Subcutaneous abdominal adipose tissue (tissue), 5 donors: ENCODE measurements at regions not wholly inside any gene's neighbourhood (a gene's known extent, or its start where the extent isn't known, plus 50 kb on each side); places are given as distances from the start of the nearest gene placed in this dataset.
"Not testable (repeated sequence)": the region's sequence is repeated elsewhere in the genome, so short reads cannot be mapped to it uniquely, and the experiment has no call there.

Experiments used
- H3K27ac ChIP-seq: one replicate; pipeline ENCODE4 v1.7.0; 2013; ENCODE audit warnings: low read depth, mild to moderate bottlenecking, inconsistent platforms, low read length, moderate library complexity
- H3K27me3 ChIP-seq, 5 donors: one replicate each; pipeline ENCODE4 v1.7.0; 2013; ENCODE audit warnings: low read length in 5 of 5, inconsistent platforms in 1 of 5; ENCODE audit not compliant: control insufficient read depth in 5 of 5, insufficient read depth in 4 of 5
- H3K36me3 ChIP-seq, 5 donors: one replicate each; pipeline ENCODE4 v1.7.0; 2013; ENCODE audit warnings: low read length in 5 of 5; ENCODE audit not compliant: control insufficient read depth in 5 of 5, insufficient read depth in 5 of 5
- H3K4me1 ChIP-seq, 5 donors: one replicate each; pipeline ENCODE4 v1.7.0; 2013; ENCODE audit warnings: low read length in 5 of 5, mild to moderate bottlenecking in 3 of 5, moderate library complexity in 1 of 5; ENCODE audit not compliant: control insufficient read depth in 5 of 5, insufficient read depth in 5 of 5
- H3K4me3 ChIP-seq, 5 donors: one replicate each; pipeline ENCODE4 v1.7.0; 2013; ENCODE audit warnings: low read length in 5 of 5, low read depth in 1 of 5
- H3K9ac ChIP-seq, 5 donors: one replicate each; pipeline ENCODE4 v1.7.0; 2013; ENCODE audit warnings: low read length in 5 of 5, mild to moderate bottlenecking in 4 of 5, moderate library complexity in 3 of 5
- H3K9me3 ChIP-seq, 5 donors: one replicate each; pipeline ENCODE4 v1.7.0; 2013; ENCODE audit warnings: low read length in 5 of 5; ENCODE audit not compliant: control insufficient read depth in 5 of 5
- donor health status: healthy.
- donor health status: healthy.
- donor health status: healthy.
- donor health status: healthy.
- donor health status: healthy.

DNA sequence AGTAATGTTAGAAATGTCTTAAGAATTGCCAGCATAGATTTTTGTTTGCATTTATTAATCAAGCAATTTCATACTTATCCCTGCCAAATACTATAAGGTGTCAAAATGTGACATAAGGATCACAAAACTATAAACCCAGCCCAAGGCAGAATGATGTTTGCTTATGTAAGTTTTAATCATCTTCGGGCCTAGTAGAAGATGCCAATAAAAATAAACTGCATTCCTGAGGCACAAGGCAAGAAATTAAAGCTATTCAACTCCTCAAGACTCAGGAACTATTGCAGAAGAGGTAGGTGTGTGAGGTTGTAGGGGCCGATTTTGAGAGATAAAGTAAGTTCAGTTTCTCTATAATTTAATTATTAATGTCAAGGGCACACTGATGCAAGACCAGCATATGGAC is 189.4 kb upstream of the AHR start:
- no peaks in the 10 kb centered on the region for H3K9me3 ChIP-seq
- no peak overlapping the region for H3K27ac ChIP-seq
- no peaks in the 10 kb centered on the region for H3K27me3 ChIP-seq
- H3K36me3 ChIP-seq = no peaks in the 10 kb centered on the region
- no peaks in the 10 kb centered on the region for H3K4me1 ChIP-seq
- no peak overlapping the region for H3K4me3 ChIP-seq
- no peak overlapping the region for H3K9ac ChIP-seq

DNA sequence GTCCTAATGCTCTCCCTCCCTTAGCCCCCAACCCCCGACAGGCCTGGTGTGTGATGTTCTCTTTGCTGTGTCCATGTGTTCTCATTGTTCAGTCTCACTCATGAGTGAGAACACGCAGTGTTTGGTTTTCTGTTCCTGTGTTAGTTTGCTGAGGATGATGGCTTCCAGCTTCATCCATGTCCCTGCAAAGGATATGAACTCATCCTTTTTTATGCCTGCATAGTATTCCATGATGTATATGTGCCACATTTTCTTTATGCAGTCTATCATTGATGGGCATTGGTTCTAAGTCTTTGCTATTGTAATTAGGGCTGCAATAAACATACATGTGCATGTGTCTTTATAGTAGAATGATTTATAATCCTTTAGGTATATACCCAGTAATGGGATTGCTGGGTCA is 184.7 kb upstream of the AHR start:
- H3K27me3 ChIP-seq = not testable (repeated sequence)

DNA sequence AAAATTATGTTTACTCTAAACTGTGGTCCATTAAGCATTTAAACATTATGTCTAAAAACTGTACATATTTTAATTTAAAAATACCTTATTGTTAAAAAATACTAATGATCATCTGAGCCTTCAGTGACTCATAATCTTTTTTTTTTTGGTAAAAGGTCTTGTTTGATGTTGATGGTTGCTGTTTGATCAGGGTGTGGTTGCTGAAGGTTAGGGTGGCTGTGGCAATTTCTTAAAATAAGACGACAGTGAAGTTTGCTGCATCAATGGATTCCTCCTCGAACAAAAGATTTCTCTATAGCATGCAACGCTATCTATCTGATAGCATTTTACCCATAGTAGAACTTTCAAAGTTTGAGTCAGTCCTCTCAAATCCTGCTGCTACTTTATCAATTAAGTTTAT is 180.0 kb upstream of the AHR start:
- no peak overlapping the region for H3K9ac ChIP-seq
- no peaks in the 10 kb centered on the region for H3K4me1 ChIP-seq

More for the DNA sequence above, 184.7 kb upstream of the AHR start:
- not testable (repeated sequence) for H3K27ac ChIP-seq, H3K36me3 ChIP-seq, H3K9ac ChIP-seq, H3K4me3 ChIP-seq, H3K4me1 ChIP-seq, H3K9me3 ChIP-seq

DNA sequence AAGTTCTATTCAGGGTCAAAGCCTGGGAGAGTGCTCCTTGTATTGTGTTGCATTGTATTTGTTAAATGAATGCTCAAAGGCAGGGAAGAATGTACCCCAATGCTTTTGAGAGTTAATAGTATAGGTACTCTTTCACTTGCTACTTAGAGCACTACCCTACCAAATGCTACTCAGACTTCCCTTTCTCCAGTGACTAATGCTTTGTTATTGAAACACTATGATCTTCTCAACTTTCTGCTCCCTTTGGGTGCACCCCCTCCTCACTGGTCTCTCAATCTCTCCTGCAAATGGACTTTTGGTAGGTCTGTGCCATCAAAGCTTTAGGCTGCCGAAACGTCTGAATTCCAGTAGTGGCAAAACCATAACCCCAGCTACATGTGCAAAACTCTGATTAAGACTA is 177.7 kb upstream of the AHR start:
- Histone ChIP-seq H3K4me3 (no peak overlapping the region), H3K9ac (no peak overlapping the region), H3K27ac (no peak overlapping the region), H3K4me1 (no peaks in the 10 kb centered on the region), H3K9me3 (no peaks in the 10 kb centered on the region), H3K27me3 (no peaks in the 10 kb centered on the region), H3K36me3 (no peaks in the 10 kb centered on the region)

More for the DNA sequence above, 180.0 kb upstream of the AHR start:
- Histone ChIP-seq H3K4me3 (no peak overlapping the region), H3K27ac (no peak overlapping the region), H3K9me3 (no peaks in the 10 kb centered on the region), H3K27me3 (no peaks in the 10 kb centered on the region), H3K36me3 (no peaks in the 10 kb centered on the region)

DNA sequence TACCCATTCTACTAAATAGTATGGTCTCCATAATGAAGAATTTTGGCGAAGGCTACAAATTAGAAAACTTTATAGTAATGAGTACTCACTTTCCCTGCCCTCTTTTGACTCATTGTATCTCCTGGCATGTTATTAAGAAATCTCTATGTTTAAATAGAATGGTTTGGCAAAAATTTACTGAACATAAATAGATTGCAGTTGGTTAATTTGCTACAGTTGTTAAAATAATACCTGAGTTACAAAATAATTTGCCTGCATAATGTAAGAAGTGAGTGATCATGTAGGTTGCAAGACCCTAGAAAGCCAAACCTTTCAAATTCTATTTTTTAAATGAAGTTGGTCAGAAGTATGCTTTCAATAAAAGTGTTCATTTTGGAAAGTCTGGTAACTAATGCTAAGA is 176.8 kb upstream of the AHR start:
- no peak overlapping the region for H3K27ac ChIP-seq
- H3K4me1 ChIP-seq = no peaks in the 10 kb centered on the region
- no peaks in the 10 kb centered on the region for H3K27me3 ChIP-seq
- no peak overlapping the region for H3K9ac ChIP-seq
- no peak overlapping the region for H3K4me3 ChIP-seq
- no peaks in the 10 kb centered on the region for H3K9me3 ChIP-seq
- no peaks in the 10 kb centered on the region for H3K36me3 ChIP-seq

DNA sequence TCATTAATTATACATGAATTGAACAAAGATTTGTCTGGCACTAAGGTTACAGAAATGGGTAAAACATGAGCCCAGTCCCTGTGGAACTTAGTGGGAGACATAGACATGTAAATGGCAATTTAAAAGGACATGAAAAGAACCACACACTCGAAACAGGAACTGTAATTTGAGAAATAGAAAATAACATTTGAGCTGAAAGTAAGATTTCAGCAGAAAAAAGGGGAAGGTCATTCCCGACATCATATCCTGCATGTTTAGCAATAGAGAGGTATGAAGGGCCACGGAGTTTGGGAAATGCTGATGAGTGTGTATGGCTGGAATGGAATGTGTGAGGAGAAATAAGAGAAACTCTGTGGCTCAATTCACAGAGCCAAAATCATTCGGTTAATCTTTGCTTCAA is 175.4 kb upstream of the AHR start:
- no peak overlapping the region for H3K4me3 ChIP-seq
- no peak overlapping the region for H3K27ac ChIP-seq
- H3K4me1 ChIP-seq = no peaks in the 10 kb centered on the region
- no peaks in the 10 kb centered on the region for H3K9me3 ChIP-seq
- no peaks in the 10 kb centered on the region for H3K27me3 ChIP-seq
- H3K36me3 ChIP-seq = no peaks in the 10 kb centered on the region
- H3K9ac ChIP-seq = no peak overlapping the region

DNA sequence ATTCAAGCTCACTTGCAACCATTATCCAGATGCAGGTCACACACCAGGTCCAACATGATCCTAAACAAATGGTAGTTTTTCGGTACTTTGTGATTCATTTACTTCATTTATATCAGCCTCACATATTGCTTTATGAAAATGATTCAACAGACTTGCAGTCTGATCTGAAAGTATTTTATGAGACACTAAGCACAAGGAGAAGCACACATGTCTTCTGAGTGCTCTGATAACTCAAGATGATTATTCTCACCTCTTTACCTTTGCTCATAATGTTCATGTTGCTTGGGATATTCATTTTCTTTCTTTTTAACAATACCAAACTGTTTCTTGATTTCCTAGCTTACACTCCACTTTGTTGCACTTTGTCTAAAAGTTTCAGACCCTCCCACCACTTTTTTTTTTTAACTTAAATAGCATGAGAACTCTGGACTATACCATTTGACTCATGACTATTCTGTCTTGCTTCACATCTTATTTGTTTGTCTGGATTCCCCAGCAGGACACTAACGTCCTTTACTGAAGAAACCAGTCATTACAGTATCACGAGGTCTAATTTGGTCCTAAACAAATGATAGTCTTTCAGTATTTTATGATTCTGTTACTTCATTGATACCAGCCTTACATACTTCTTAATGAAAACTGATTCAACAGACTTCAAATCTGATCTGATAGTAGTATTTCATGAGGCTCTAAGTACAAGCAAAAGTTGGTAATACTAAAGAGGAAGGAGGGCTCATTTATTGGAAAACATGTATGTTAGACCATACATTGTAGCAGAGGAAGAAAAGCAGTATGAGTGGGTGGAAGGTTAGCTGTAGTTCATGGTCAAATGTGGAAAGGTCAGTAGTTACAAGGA is 171.8 kb upstream of the AHR start:
- H3K4me1 ChIP-seq = no peaks in the 10 kb centered on the region
- H3K27me3 ChIP-seq = no peaks in the 10 kb centered on the region
- no peak overlapping the region for H3K27ac ChIP-seq

DNA sequence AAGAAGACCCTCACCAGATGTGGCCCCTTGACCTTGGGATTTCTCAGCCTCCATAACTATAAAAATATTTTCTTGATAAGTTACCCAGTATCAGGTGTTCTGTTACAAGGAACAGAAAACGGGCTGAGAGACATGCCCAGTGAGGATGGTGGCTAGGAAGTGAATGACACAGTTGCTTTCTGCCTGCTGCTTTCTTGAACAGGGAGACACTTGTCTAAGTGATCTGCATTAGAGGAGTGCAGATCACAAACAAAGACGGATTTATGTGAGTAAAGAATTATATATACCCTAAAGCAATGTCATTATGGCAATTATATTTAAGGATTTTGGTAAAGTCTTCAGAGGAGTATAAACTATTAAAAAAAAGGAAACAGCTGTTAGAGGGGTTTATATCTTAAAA is 169.2 kb upstream of the AHR start:
- no peak overlapping the region for H3K4me3 ChIP-seq
- no peaks in the 10 kb centered on the region for H3K9me3 ChIP-seq
- no peak overlapping the region for H3K9ac ChIP-seq

More for the DNA sequence above, 171.8 kb upstream of the AHR start:
- Histone ChIP-seq H3K36me3 (no peaks in the 10 kb centered on the region), H3K9me3 (no peaks in the 10 kb centered on the region), H3K4me3 (no peak overlapping the region), H3K9ac (no peak overlapping the region)

DNA sequence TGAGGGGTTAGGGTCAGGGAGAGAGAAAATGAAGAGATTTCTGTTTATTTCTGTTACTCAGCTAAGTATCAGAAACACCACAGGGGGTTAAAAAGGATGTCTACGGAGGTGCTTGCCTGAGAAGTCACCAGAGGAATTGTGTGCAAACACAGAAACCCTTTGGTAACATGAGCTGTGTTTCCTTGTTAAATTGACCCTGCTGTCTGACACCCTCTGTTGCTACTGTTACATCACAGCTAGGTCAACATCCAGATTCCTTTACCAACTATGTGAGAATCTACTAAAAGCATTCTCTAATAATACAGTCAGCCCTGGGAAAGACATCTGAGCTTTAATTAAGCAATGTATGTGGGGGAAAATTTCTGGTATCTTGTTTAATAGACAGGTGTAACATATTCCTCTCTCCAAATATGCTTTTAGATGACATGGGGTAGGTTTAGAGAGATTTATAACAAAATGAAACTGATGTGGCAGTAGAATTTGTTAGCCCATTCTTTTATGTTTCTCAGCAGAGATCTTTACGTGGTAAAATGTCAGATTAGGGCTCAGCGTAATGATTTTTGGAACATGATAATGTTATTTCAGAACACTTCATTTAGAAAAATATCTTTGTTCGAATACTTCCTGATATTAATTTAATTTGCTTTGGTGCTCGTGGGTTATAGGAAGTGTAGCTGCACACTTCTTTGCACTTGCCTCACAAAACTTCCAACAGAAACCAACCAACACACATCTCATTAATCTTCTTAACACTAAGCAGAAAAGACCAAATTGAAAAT is 168.0 kb upstream of the AHR start:
- Histone ChIP-seq H3K9me3 (no peaks in the 10 kb centered on the region), H3K4me1 (no peaks in the 10 kb centered on the region), H3K27me3 (no peaks in the 10 kb centered on the region), H3K36me3 (no peaks in the 10 kb centered on the region), H3K9ac (no peak overlapping the region), H3K27ac (no peak overlapping the region), H3K4me3 (no peak overlapping the region)

More for the DNA sequence above, 169.2 kb upstream of the AHR start:
- Histone ChIP-seq H3K36me3 (no peaks in the 10 kb centered on the region), H3K27ac (no peak overlapping the region), H3K4me1 (no peaks in the 10 kb centered on the region), H3K27me3 (no peaks in the 10 kb centered on the region)

DNA sequence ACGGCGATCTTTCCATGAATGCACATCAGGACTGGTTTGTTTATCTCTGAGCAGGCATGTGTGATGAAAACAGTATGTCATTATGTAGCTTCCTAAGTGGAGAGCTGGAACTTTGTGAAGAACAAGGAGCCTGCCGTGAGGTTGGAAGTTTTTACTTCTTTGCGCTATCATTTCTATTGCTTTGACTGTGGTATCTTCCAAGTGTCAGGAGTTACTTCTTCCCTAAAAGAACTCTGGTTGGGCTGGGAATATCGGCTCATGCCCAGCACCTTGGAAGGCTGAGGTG is 167.4 kb upstream of the AHR start:
- no peaks in the 10 kb centered on the region for H3K4me1 ChIP-seq
- no peak overlapping the region for H3K27ac ChIP-seq
- H3K9ac ChIP-seq = no peak overlapping the region
- no peaks in the 10 kb centered on the region for H3K9me3 ChIP-seq
- H3K36me3 ChIP-seq = no peaks in the 10 kb centered on the region
- no peaks in the 10 kb centered on the region for H3K27me3 ChIP-seq
- H3K4me3 ChIP-seq = no peak overlapping the region
